H9 (cell line): ENCODE measurements at regions not wholly inside any gene's neighbourhood (a gene's known extent, or its start where the extent isn't known, plus 50 kb on each side); places are given as distances from the start of the nearest gene placed in this dataset.

Experiments
- DNase-seq: peaks from one replicate; pipeline ENCODE4 v3.0.0-alpha.2; 2017
- H2AFZ ChIP-seq: one replicate; pipeline ENCODE4 v1.6.1; 2013; ENCODE audit warnings: mild to moderate bottlenecking, low read length, control low read depth, moderate library complexity
- H2AK5ac ChIP-seq: 2 replicates; pipeline ENCODE4 v1.6.1; 2013; ENCODE audit warnings: low read length, control low read depth, mixed read lengths; ENCODE audit not compliant: insufficient read length
- H2BK120ac ChIP-seq: one replicate; pipeline ENCODE4 v1.6.1; 2013; ENCODE audit warnings: low read depth, mild to moderate bottlenecking, low read length, control low read depth, inconsistent platforms; ENCODE audit not compliant: poor library complexity, severe bottlenecking
- H2BK12ac ChIP-seq: 2 replicates; pipeline ENCODE4 v1.6.1; 2013; ENCODE audit warnings: low read length, control low read depth, mixed read lengths, low read depth; ENCODE audit not compliant: insufficient read length
- H2BK15ac ChIP-seq: 2 replicates; pipeline ENCODE4 v1.6.1; 2013; ENCODE audit warnings: low read depth, low read length, control low read depth
- H2BK20ac ChIP-seq: one replicate; pipeline ENCODE4 v1.6.1; 2013; ENCODE audit warnings: low read depth, mild to moderate bottlenecking, low read length, control low read depth, inconsistent platforms; ENCODE audit not compliant: poor library complexity, severe bottlenecking
- H2BK5ac ChIP-seq: 2 replicates; pipeline ENCODE4 v1.6.1; 2013; ENCODE audit warnings: low read length, control low read depth, mixed read lengths; ENCODE audit not compliant: insufficient read length
- H3K14ac ChIP-seq: 2 replicates; pipeline ENCODE4 v1.6.1; 2013; ENCODE audit warnings: low read length, control low read depth; ENCODE audit not compliant: insufficient read depth
- H3K18ac ChIP-seq: 2 replicates; pipeline ENCODE4 v1.6.1; 2013; ENCODE audit warnings: low read depth, mild to moderate bottlenecking, mixed read lengths, low read length, control low read depth; ENCODE audit not compliant: insufficient read length
- H3K23ac ChIP-seq: 2 replicates; pipeline ENCODE4 v1.6.1; 2013; ENCODE audit warnings: low read length, control low read depth, mixed read lengths, low read depth; ENCODE audit not compliant: insufficient read length
- H3K23me2 ChIP-seq: 2 replicates; pipeline ENCODE4 v1.6.1; 2013; ENCODE audit warnings: low read depth, mild to moderate bottlenecking, mixed read lengths, low read length, control low read depth; ENCODE audit not compliant: insufficient read length, poor library complexity, severe bottlenecking
- H3K27ac ChIP-seq: 2 replicates; pipeline ENCODE4 v1.5.1; 2013; ENCODE audit warnings: low read length, control low read depth, mixed read lengths, low read depth; ENCODE audit not compliant: insufficient read length
- H3K27me3 ChIP-seq: 2 replicates; pipeline ENCODE4 v1.6.1; 2013; ENCODE audit warnings: low read length, control low read depth, inconsistent platforms; ENCODE audit not compliant: insufficient read depth
- H3K4ac ChIP-seq: 2 replicates; pipeline ENCODE4 v1.6.1; 2013; ENCODE audit warnings: low read depth, mild to moderate bottlenecking, control low read depth, inconsistent platforms, low read length, moderate library complexity
- H3K4me1 ChIP-seq: 2 replicates; pipeline ENCODE4 v1.6.1; 2013; ENCODE audit warnings: low read length, control low read depth, inconsistent platforms; ENCODE audit not compliant: insufficient read depth
- H3K4me2 ChIP-seq: 2 replicates; pipeline ENCODE4 v1.6.1; 2013; ENCODE audit warnings: low read length, control low read depth, mixed read lengths; ENCODE audit not compliant: insufficient read length, insufficient read depth
- H3K56ac ChIP-seq: 2 replicates; pipeline ENCODE4 v1.6.1; 2013; ENCODE audit warnings: low read depth, mild to moderate bottlenecking, mixed read lengths, low read length, control low read depth; ENCODE audit not compliant: insufficient read length
- H3K79me1 ChIP-seq: 2 replicates; pipeline ENCODE4 v1.6.1; 2013; ENCODE audit warnings: low read depth, mild to moderate bottlenecking, moderate library complexity, low read length, control low read depth, inconsistent platforms; ENCODE audit not compliant: insufficient read depth, poor library complexity, severe bottlenecking
- H3K79me2 ChIP-seq: 2 replicates; pipeline ENCODE4 v1.6.1; 2013; ENCODE audit warnings: low read length, control low read depth, inconsistent platforms; ENCODE audit not compliant: insufficient read depth
- H3K9ac ChIP-seq: 2 replicates; pipeline ENCODE4 v1.6.1; 2013; ENCODE audit warnings: low read length, control low read depth, mixed read lengths; ENCODE audit not compliant: insufficient read length; ENCODE audit errors: extremely low read depth
- H3K9me3 ChIP-seq: one replicate; pipeline ENCODE4 v1.6.1; 2013; ENCODE audit warnings: low read depth, low read length, inconsistent platforms; ENCODE audit not compliant: control insufficient read depth
- H3T11ph ChIP-seq: one replicate; pipeline ENCODE4 v1.6.1; 2013; ENCODE audit warnings: mild to moderate bottlenecking, low read length, control low read depth, inconsistent platforms
- H4K20me1 ChIP-seq: one replicate; pipeline ENCODE4 v1.6.1; 2013; ENCODE audit not compliant: control insufficient read depth, insufficient read length, insufficient read depth
- H4K5ac ChIP-seq: 2 replicates; pipeline ENCODE4 v1.6.1; 2013; ENCODE audit warnings: low read depth, mild to moderate bottlenecking, mixed read lengths, low read length, control low read depth; ENCODE audit not compliant: insufficient read length
- H4K8ac ChIP-seq: replicated peaks from 2 replicates; pipeline ENCODE4 v1.6.1; 2013; ENCODE audit warnings: low read length, control low read depth, mixed read lengths, low read depth; ENCODE audit not compliant: insufficient read length
- H4K91ac ChIP-seq: 2 replicates; pipeline ENCODE4 v1.6.1; 2013; ENCODE audit warnings: low read depth, mild to moderate bottlenecking, moderate library complexity, mixed read lengths, low read length, control low read depth; ENCODE audit not compliant: insufficient read length
- H3K27ac Mint-ChIP-seq, 3 experiments: 2 replicates in 2 of 3; 3 replicates in 1 of 3; pipeline ENCODE4 v1.8.0; 2020 to 2021; ENCODE audit warnings: mixed read lengths in 3 of 3, mild to moderate bottlenecking in 1 of 3, moderate library complexity in 1 of 3
- H3K27me3 Mint-ChIP-seq: 2 replicates; pipeline ENCODE4 v1.8.0; 2021; ENCODE audit warnings: low read depth, mild to moderate bottlenecking, moderate library complexity, mixed read lengths
- H3K36me3 Mint-ChIP-seq, 3 experiments: 2 replicates in 2 of 3; 3 replicates in 1 of 3; pipeline ENCODE4 v1.8.0; 2020 to 2021; ENCODE audit warnings: low read depth in 3 of 3, mixed read lengths in 3 of 3; ENCODE audit not compliant: insufficient read depth in 1 of 3
- H3K4me1 Mint-ChIP-seq, 2 experiments: 2 replicates each; pipeline ENCODE4 v1.8.0; 2020; ENCODE audit warnings: mixed read lengths in 2 of 2
- H3K4me3 Mint-ChIP-seq, 2 experiments: 2 replicates in 1 of 2; 3 replicates in 1 of 2; pipeline ENCODE4 v1.8.0; 2020 to 2021; ENCODE audit warnings: mild to moderate bottlenecking in 2 of 2, mixed read lengths in 2 of 2, moderate library complexity in 1 of 2
- H3K9me3 Mint-ChIP-seq, 2 experiments: 2 replicates in 1 of 2; 3 replicates in 1 of 2; pipeline ENCODE4 v1.8.0; 2020; ENCODE audit warnings: mild to moderate bottlenecking in 2 of 2, mixed read lengths in 2 of 2, moderate library complexity in 1 of 2
- WGBS: extraction: QIAGEN DNeasy Blood & Tissue Kit; methylation state at CpG from one replicate; pipeline ENCODE4 v1.1.7; 2013; ENCODE audit warnings: missing lambda C conversion rate, low lambda C conversion rate, mixed read lengths; ENCODE audit not compliant: insufficient read length; ENCODE audit errors: extremely low coverage; 5-methylcytosine and 5-hydroxymethylcytosine counted together
- TF ChIP-seq, protein P1 (sequence below): fragments of 200-600 bp; sonication (generic); conservative IDR thresholded peaks from 3 replicates; pipeline ENCODE4 v1.8.0; 2021; ENCODE audit warnings: antibody characterized with exemption, mild to moderate bottlenecking

DNA sequence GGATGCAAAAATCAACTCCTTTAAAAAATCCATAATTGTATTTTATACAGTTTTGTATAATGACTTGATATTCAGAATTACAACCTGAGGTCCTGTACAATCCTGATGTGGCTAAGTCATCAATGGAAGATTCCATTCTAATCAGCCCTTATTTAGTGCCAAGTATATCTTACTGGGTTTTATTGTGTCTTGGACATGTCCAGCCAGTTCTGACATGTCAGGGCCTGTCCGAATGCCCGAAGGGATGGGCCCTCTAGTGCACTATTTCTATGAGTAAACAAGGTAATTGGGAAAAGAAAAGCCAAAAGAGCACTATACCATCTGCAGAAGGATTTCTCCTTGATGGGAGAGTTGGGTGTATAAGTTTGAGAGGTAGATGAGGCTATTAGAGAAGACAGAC lies 412.9 kb downstream of the METTL15 start:
- Histone ChIP-seq H4K8ac (no peak overlapping the region), H3K14ac (no peak overlapping the region), H2BK120ac (no peak overlapping the region), H3K23ac (no peak overlapping the region), H3K27ac (no peak overlapping the region), H3K4ac (no peak overlapping the region), H3T11ph (no peak overlapping the region), H2AFZ (no peak overlapping the region), H3K4me1 (no peaks in the 10 kb centered on the region), H3K56ac (no peak overlapping the region), H3K9me3 (no peaks in the 10 kb centered on the region), H3K79me2 (no peaks in the 10 kb centered on the region), H3K79me1 (no peaks in the 10 kb centered on the region), H2BK15ac (no peak overlapping the region), H2AK5ac (no peak overlapping the region), H3K9ac (no peak overlapping the region), H4K5ac (no peak overlapping the region), H3K4me2 (no peak overlapping the region), H3K18ac (no peak overlapping the region), H4K20me1 (no peaks in the 10 kb centered on the region), H4K91ac (no peak overlapping the region), H2BK12ac (no peak overlapping the region), H3K23me2 (no peaks in the 10 kb centered on the region), H3K27me3 (no peaks in the 10 kb centered on the region), H2BK5ac (no peak overlapping the region), H2BK20ac (no peak overlapping the region)
- H3K9me3 Mint-ChIP-seq, result peaks cover 14 to 16% of the 10 kb centered on the region in 2 experiments; a peak in 4 of 5 replicates
- no peaks in the 10 kb centered on the region; the same call in none of the 2 replicates for H3K27me3 Mint-ChIP-seq
- no CpG with 5 or more reads among the region's 2 CpGs for WGBS
- TF ChIP-seq, protein P1, sequence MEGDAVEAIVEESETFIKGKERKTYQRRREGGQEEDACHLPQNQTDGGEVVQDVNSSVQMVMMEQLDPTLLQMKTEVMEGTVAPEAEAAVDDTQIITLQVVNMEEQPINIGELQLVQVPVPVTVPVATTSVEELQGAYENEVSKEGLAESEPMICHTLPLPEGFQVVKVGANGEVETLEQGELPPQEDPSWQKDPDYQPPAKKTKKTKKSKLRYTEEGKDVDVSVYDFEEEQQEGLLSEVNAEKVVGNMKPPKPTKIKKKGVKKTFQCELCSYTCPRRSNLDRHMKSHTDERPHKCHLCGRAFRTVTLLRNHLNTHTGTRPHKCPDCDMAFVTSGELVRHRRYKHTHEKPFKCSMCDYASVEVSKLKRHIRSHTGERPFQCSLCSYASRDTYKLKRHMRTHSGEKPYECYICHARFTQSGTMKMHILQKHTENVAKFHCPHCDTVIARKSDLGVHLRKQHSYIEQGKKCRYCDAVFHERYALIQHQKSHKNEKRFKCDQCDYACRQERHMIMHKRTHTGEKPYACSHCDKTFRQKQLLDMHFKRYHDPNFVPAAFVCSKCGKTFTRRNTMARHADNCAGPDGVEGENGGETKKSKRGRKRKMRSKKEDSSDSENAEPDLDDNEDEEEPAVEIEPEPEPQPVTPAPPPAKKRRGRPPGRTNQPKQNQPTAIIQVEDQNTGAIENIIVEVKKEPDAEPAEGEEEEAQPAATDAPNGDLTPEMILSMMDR, result no peak
- DNase-seq, result no peak
- H3K27ac Mint-ChIP-seq, result no peak overlapping the region
- no peaks in the 10 kb centered on the region; a peak in 1 of 4 replicates for H3K4me1 Mint-ChIP-seq
- H3K4me3 Mint-ChIP-seq, result no peak overlapping the region
- H3K36me3 Mint-ChIP-seq, result peaks cover 7 to 12% (median 9%) of the 10 kb centered on the region in 3 experiments; a peak in 6 of 7 replicates
